Adrenal gland (tissue), 9 donors: ENCODE measurements at regions not wholly inside any gene's neighbourhood (a gene's known extent, or its start where the extent isn't known, plus 50 kb on each side); places are given as distances from the start of the nearest gene placed in this dataset.

Experiments used
- DNase-seq, 7 donors: peaks; one replicate each; pipeline ENCODE4 v3.0.0-alpha.2; 2019 to 2020
- H3K27ac ChIP-seq, 5 donors: fragments of 200-600 bp; sonication (generic) in 4 of 5; 1 replicate in 3 of 5; 2 replicates in 2 of 5; pipeline versions ENCODE4 v1.5.1 to v1.8.0; 2016 to 2020; ENCODE audit warnings: mild to moderate bottlenecking in 1 of 5
- H3K27me3 ChIP-seq: fragments of 200-600 bp; 2 replicates; pipeline ENCODE4 v1.8.0; 2021
- H3K36me3 ChIP-seq, 2 donors: fragments of 200-600 bp; replicated peaks in 1 of 2; 1 replicate in 1 of 2; 2 replicates in 1 of 2; pipeline versions ENCODE4 v1.5.1 to v1.8.0; 2018 to 2022
- H3K4me1 ChIP-seq, 2 donors: fragments of 200-600 bp; replicated peaks in 1 of 2; 1 replicate in 1 of 2; 2 replicates in 1 of 2; pipeline versions ENCODE4 v1.5.1 to v1.8.0; 2018 to 2021
- H3K4me3 ChIP-seq, 4 donors: fragments of 200-600 bp; sonication (generic) in 3 of 4; one replicate each; pipeline ENCODE4 v1.5.1; 2016 to 2018
- H3K9me3 ChIP-seq, 3 donors: fragments of 200-600 bp; sonication (generic) in 1 of 3; replicated peaks in 1 of 3; 1 replicate in 2 of 3; 2 replicates in 1 of 3; pipeline versions ENCODE4 v1.5.1 to v1.8.0; 2016 to 2021
- CTCF ChIP-seq, 6 experiments: fragments of 450-650 bp in 4 of 6; fragments of 200-600 bp in 2 of 6; sonication (generic) in 1 of 6; IDR thresholded peaks; 1 replicate in 5 of 6; 2 replicates in 1 of 6; pipeline versions ENCODE4 v1.5.1 to v1.8.0; 2016 to 2021; ENCODE audit warnings: antibody characterized with exemption in 6 of 6, mild to moderate bottlenecking in 2 of 6, moderate library complexity in 1 of 6
- POLR2A ChIP-seq, 2 donors: fragments of 450-650 bp; IDR thresholded peaks; one replicate each; pipeline ENCODE4 v1.6.1; 2017; ENCODE audit warnings: antibody characterized with exemption in 2 of 2, mild to moderate bottlenecking in 2 of 2, moderate library complexity in 1 of 2
- WGBS, 4 donors: extraction: QIAGEN DNeasy Blood & Tissue Kit in 2 of 4; methylation state at CpG; one replicate each; pipeline versions ENCODE4 v1.1.5 to v1.1.7; 2013 to 2017; 5-methylcytosine and 5-hydroxymethylcytosine counted together
- intact Hi-C, 2 donors: fragments of 100-400 bp; cut with DNase I; formaldehyde crosslinking; loops; one replicate each; pipeline versions ENCODE4 v1.14.1 to v1.15.0; 2022 to 2023
- donor health status: healthy with polysubstance abuse.
- donor health status: Bipolar disorder and iron deficiency.
- donor health status: DM: yes; HTN: yes; CAD: no.
- donor health status: DM: no; HTN: no; CAD: no.
- donor health status: DM: no; HTN: no; CAD: no.

- Histone ChIP-seq H3K4me1 (no peaks in the 10 kb centered on the region), H3K4me3 (no peak overlapping the region), H3K36me3 (no peaks in the 10 kb centered on the region), H3K9me3 (no peaks in the 10 kb centered on the region), H3K27ac (no peak overlapping the region), H3K27me3 (no peaks in the 10 kb centered on the region)
- no peak for DNase-seq
- intact Hi-C loops: no loop called here
- TF ChIP-seq POLR2A (IDR thresholded peaks at IDR 0.05): no peak
- no peak for TF ChIP-seq CTCF (IDR thresholded peaks at IDR 0.05)
Observed at GRCh38 chr17:10968007-10968406, 130.1 kb upstream of the PIRT start.

GRCh38 chr17:10956821-10957220 is 118.9 kb upstream of the PIRT start:
- intact Hi-C loops: no loop called here
- H3K9me3 ChIP-seq: no peaks in the 10 kb centered on the region
- H3K4me3 ChIP-seq: no peak overlapping the region
- TF ChIP-seq CTCF (IDR thresholded peaks at IDR 0.05) (no peak), POLR2A (IDR thresholded peaks at IDR 0.05) (no peak)
- 24 to 41% (median 29%) methylated on average over 1 of the region's 1 CpG for WGBS, 4 donors
- no peak for DNase-seq
- no peaks in the 10 kb centered on the region for H3K27me3 ChIP-seq
- no peaks in the 10 kb centered on the region for H3K36me3 ChIP-seq
- H3K4me1 ChIP-seq: no peaks in the 10 kb centered on the region
- H3K27ac ChIP-seq: no peak overlapping the region

- DNase-seq: no peak
- Histone ChIP-seq H3K36me3 (no peaks in the 10 kb centered on the region), H3K4me3 (no peak overlapping the region), H3K27me3 (no peaks in the 10 kb centered on the region), H3K4me1 (no peaks in the 10 kb centered on the region), H3K9me3 (no peaks in the 10 kb centered on the region), H3K27ac (no peak overlapping the region)
- intact Hi-C loops: no loop called here
- 18 to 25% (median 21%) methylated on average over 4 of the region's 4 CpGs for WGBS, 4 donors
- TF ChIP-seq CTCF (IDR thresholded peaks at IDR 0.05) (no peak), POLR2A (IDR thresholded peaks at IDR 0.05) (no peak)
Observed at GRCh38 chr17:10944819-10945218, 106.9 kb upstream of the PIRT start.

- Histone ChIP-seq H3K9me3 (no peaks in the 10 kb centered on the region), H3K27ac (no peak overlapping the region), H3K27me3 (peaks cover 2% of the 10 kb centered on the region), H3K4me3 (no peak overlapping the region), H3K4me1 (no peaks in the 10 kb centered on the region), H3K36me3 (no peaks in the 10 kb centered on the region)
- DNase-seq: no peak
- intact Hi-C loops: no loop called here
- TF ChIP-seq CTCF (IDR thresholded peaks at IDR 0.05) (no peak), POLR2A (IDR thresholded peaks at IDR 0.05) (no peak)
- WGBS, 4 donors: 16 to 32% (median 27%) methylated on average over 7 of the region's 7 CpGs
Observed at GRCh38 chr17:10936931-10937330, 99.0 kb upstream of the PIRT start.
